ENCODE measurements at regions not wholly inside any gene's neighbourhood (a gene's known extent, or its start where the extent isn't known, plus 50 kb on each side); places are given as distances from the start of the nearest gene placed in this dataset.

DNA sequence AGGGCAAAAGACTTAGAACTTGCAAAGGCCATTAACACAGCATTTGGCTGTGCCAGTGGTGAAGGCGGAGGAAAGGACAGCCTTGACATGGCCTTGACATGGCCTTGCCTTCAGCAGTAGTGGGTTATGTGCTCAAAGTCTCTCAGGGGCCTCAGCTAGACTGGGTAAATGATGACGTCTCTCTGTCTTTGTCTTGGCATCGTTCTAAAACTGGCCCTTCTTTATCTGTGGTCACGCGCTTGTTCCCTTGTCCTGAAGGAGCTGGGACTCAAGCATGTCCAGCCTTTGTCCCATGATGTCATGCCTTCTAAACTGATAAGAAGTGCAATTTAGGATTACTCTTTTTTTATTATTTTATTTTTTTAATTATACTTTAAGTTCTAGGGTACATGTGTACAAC lies 88.7 kb upstream of the ATP10B start:
- FAIRE-seq = no peak

DNA sequence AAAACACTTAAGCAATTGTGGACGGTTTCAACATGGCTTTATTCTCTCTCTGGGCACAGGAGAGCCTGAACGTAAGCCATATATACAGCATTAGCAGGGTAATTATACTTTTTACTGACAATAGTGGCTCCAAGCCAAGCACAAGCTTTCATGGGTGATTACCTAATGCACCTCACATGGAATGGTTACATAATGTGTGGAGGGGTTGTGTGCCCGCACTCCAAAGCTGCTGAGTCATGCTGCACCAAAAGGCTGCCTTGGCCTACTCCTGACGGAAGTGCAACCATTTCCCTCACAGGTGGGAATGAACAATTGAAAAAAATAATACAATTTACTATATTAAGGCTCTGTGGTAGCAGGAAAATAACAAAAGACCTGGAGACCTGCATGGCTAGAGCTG lies 86.5 kb upstream of the ATP10B start:
- FAIRE-seq = no peak

DNA sequence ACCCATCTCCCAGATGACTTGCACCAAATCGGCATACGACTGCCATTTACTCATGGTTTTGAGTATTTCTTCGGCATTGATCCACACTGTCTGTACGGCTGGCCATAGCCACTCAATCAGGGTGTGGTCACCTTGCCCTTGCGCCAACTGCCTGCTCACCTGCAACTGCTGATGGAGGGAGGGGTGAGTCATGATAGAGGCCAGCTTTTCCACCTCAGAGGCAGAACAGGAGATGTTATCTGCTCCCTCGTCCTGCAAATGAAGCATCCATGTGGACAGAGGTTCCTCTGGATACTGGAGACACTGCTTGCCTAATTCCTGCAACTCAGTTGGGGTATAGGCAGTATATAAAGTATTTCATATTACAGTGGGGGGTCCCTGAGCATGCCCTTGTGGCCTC lies 85.6 kb upstream of the ATP10B start:
- no peak for FAIRE-seq

GRCh38 chr5:160935776-160936175 lies 83.8 kb upstream of the ATP10B start:
- no peak for FAIRE-seq

DNA sequence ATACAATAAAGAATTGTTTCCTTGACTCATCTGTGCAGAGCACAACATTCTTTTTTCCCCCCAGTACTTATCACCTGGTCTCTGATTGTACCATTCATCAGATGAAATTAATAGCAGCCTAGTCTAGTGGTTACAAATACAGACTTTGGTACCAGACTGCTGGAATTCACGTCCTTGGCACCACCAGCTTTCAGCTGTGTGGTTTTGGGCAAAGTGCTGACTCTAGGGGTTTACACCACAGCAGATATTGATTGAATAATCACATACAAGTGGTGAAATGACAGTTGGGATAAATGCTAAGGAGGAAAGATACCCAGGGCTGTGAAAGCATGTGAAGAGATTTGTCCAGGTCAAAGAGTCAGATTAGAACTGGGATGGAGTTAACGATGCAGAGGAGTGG lies 79.3 kb upstream of the ATP10B start:
- FAIRE-seq = no peak

GRCh38 chr5:160930406-160930805 lies 78.4 kb upstream of the ATP10B start:
- no peak for FAIRE-seq

- no peak for FAIRE-seq
These were observed 77.9 kb upstream of the ATP10B start for GRCh38 chr5:160929906-160930305.

GRCh38 chr5:160929360-160929759 lies 77.3 kb upstream of the ATP10B start:
- no peak for FAIRE-seq

DNA sequence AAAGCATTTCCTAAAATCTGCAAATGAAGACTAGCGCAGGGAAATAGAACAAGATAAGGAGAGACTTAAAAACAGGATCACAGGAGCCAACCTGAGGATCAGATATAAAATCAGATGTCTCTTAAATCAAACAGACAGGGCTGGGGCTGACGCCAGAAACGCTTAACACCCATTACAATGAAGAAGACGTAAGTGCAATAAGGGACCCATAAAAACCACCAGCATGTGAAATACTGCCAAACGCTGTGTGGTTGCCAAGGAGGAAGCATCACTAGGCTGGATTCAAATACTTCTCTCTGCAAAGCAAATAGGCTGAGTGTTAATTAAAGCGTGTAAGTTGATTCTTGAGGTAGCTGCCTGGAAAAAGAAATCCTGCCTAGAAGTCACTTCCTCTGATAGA lies 74.4 kb upstream of the ATP10B start:
- FAIRE-seq = peak; percentile 55

DNA sequence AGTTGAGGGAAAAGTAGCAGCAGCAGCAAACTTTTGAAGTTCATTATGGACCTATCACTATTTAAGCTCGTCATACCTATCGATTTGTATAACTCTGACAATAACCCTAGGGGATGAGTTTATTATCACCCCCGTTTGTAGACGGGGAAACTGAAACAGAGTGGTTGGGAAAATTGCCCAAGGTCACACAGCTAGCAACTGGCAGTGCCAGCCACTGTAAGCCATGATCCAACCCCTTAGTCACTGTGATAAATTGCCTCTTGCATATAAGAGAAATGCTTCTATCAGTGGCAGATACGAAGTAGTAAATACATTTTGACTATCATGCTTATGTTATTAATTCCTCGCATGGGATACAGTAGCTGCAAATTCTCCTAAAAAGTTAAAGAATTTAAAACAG lies 73.3 kb upstream of the ATP10B start:
- FAIRE-seq = no peak

DNA sequence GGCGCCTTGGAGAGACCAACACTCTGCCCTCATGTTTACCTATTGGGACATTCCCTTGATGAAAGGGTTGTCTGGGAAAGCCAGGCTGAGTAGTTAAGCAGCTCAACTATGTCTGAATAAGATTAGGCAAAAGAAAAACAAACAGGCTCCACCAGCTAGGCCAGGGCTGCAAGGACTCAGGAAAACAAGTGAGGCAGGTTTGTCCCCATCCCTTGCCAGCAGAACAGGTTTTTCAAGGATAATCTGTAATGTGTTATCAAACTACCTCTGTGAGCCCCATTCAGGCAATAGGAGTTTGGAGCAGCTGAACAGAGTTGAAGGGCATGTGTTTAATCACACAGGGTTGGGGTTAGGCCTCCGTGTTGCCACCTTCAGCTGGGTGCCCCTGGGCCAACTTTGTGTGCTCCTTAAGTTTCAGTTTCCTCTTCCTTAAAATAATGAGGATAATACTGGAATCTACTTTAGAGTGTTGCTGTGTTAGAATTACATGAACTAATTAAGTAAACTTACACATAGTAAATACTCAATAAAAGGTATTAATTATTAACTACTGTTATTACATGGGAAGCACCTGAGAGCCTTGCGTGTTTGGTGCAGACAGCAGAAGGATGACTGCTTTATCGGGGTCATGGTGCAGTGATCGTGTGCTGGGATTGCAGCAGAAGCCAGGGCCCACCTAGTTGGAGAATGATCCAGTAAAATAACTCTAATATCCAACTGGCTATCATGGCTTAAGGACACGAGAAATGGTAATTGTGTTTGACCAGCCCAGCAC lies 72.1 kb upstream of the ATP10B start:
- no peak for FAIRE-seq

DNA sequence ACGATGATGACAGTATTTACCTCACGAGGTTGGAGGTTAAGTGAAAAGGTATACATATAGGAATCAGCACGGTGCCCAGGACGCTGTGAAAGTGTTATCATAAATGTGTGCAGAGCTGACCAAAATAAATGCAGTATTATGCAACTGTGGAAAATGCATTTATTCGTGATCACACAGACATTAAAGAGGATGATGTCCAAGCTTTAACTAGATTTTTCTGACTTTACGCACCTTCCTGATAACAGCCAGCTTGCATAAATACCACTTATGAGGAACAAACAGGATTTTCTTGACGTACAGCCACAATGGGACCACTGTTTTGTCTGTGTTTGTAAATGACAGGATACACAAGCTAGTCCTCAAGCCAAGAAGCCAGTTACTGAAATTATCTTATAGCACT lies 71.4 kb upstream of the ATP10B start:
- FAIRE-seq = no peak

DNA sequence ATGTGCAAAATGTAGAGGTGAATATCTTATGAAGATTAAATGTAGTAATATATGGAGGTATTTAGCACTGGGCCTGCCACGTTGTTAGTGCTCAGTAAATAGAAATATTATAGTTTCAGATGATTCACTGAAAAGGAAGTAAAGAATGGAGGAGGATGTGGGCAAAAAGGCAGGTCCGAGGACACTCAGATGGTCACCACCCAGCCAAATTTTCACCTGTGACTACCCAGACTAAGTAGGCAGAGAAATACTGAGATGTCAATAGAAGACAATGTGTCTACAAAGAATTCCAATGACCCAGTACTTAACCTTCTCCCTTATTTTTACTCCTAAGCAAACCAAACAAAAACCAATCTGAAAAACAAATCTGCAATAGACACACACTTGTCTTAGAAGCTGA lies 70.3 kb upstream of the ATP10B start:
- no peak for FAIRE-seq

DNA sequence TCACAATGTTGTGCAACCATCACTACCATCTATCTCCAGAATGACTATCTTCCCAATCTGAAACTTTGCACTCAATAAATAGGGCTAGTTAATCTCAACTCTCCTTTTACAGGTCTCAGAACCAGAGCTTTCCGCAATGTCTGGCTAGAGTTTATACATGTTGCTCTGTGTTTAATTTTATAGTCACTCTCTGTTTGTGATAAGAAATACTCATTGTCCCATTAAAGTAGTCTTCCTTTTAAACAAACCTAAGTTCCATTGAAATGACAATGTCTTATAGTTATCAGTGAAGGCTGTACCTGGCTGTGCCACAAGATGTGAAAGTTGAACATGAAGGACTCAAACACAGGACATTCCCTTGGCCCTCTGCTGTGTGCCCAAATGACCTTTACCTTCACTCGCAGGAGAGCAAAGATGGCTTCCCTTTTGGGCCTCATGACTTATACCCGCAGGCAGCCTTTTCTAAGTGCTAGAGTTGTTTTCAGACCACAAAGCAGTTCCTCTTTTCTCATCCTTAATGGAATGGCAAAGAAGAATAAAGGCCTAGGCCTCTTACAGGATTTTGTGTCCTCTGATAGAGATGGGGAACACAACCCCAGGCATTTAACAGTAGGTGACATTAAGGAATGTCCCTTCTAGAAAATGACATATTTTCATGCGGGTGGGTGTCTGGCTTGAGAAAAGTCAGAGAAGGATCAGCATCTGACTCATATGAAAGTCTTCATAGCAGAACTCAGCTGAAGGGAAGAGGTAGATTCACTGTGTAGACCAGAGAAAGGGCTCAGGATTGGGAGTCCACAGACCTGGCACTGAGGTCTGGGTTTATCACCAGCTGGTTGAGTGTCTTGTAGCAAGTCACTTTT lies 69.6 kb upstream of the ATP10B start:
- no peak for FAIRE-seq

DNA sequence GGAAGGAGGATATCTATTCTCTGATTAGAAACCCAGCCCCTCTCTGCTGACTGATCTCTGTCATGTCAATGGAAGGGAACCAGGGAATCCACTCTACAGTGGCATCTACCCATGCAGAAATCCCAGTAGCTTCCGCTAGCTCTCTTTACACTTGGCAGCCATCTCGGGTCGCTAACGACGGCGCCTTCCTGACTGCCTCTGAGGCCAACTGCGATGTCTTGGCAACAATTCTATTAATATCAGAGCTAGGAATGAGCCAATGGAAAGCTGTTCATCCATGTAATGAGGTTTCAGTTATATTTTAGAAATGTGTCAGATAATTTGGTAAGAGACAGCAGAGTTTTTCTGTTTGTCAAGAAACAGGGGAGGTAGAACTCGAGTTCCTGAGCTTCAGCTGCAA lies 67.6 kb upstream of the ATP10B start:
- FAIRE-seq = no peak

GRCh38 chr5:160918386-160918785 lies 66.4 kb upstream of the ATP10B start:
- no peak for FAIRE-seq

DNA sequence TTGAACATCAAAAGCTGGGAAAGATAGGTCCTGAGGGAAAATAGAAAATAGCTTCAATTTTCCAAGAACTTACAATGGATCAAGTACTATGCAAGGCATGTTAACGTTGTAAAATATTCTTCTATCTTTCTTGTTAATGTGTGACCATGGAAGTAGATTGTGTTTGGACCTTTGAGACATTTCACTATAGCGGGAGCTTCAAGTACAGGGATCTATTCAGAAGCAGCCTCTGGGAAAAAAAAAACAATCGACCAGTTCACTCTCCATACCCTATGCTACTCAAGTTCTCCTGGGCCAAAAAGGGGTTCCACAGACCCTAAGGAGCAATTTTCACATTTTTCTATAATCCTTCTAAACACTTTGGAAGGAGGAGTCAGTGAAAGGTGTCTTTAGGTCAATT lies 54.1 kb upstream of the ATP10B start:
- no peak for FAIRE-seq

- FAIRE-seq = no peak
These were observed 53.3 kb upstream of the ATP10B start for GRCh38 chr5:160905285-160905684.

- FAIRE-seq = no peak
These were observed 52.6 kb upstream of the ATP10B start for GRCh38 chr5:160904591-160904990.

DNA sequence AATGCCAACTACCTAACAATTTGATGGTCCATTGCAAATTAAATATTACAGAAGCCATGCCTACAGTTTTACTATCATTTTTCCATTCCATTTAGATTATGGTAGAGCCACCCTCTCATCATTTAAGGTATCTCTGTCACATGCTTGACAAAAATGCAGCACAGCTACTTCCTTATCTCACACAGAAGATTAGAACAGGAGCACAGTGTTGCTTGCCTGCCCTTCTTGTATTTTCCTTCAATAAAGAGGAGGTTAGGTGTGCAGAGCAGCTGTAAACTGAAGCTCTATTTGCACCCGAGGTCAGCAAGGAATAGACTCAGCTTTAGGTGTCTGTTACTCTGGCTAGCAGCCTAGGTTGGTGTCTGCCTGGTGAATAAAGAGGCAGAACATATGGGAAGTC lies 51.5 kb upstream of the ATP10B start:
- no peak for FAIRE-seq

DNA sequence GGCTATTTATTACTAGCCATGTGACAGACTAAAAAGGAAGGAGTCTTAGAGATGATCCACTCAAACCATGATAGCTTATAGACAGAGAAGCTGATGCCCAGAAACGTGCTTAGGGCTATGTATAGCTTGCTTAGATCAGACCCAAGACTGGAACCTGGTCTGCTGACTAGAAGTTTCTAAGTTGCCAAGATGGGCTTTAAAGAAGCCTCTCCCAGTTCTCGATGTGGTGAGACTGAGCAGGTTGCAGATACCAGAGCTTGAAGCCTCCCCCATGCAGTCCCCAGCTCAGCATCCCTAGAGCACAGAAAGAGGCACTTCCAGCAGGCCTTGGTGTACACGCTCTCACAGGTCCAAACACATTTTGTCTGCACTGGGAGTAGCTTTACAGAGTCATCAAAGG lies 51.1 kb upstream of the ATP10B start:
- no peak for FAIRE-seq

Measured in colon (tissue), 2 donors.